Daoy (cell line): ENCODE measurements at regions not wholly inside any gene's neighbourhood (a gene's known extent, or its start where the extent isn't known, plus 50 kb on each side); places are given as distances from the start of the nearest gene placed in this dataset.

Experiments used
- DNase-seq: peaks from one replicate; pipeline ENCODE4 v3.0.0-alpha.2; 2015; ENCODE audit warnings: low read depth

GRCh38 chr16:48946686-48947370, 334.8 kb downstream of the CBLN1 start:
- no peak for DNase-seq

GRCh38 chr16:48942996-48943395, 333.0 kb upstream of the N4BP1 start:
- DNase-seq, result no peak

- DNase-seq, result no peak
Observed at GRCh38 chr16:48936811-48937210, 326.8 kb upstream of the N4BP1 start.

- no peak for DNase-seq
Observed at GRCh38 chr16:48932216-48932855, 322.4 kb upstream of the N4BP1 start.

- no peak for DNase-seq
Observed at GRCh38 chr16:48930951-48931553, 321.1 kb upstream of the N4BP1 start.

- DNase-seq, result no peak
Observed at GRCh38 chr16:48919791-48920190, 309.8 kb upstream of the N4BP1 start.

GRCh38 chr16:48918520-48919258, 308.7 kb upstream of the N4BP1 start:
- DNase-seq, result peak; percentile 12

GRCh38 chr16:48916566-48916965, 306.6 kb upstream of the N4BP1 start:
- no peak for DNase-seq

GRCh38 chr16:48914070-48914469, 304.1 kb upstream of the N4BP1 start:
- no peak for DNase-seq

GRCh38 chr16:48913384-48913783, 303.4 kb upstream of the N4BP1 start:
- no peak for DNase-seq

GRCh38 chr16:48912360-48912759, 302.4 kb upstream of the N4BP1 start:
- DNase-seq, result peak; percentile 8

GRCh38 chr16:48911700-48912099, 301.7 kb upstream of the N4BP1 start:
- DNase-seq, result no peak

GRCh38 chr16:48910214-48910613, 300.2 kb upstream of the N4BP1 start:
- DNase-seq, result no peak

- DNase-seq, result no peak
Observed at GRCh38 chr16:48909231-48909630, 299.3 kb upstream of the N4BP1 start.

- DNase-seq, result peak; percentile 35
Observed at GRCh38 chr16:48907906-48908634, 298.1 kb upstream of the N4BP1 start.

GRCh38 chr16:48905632-48906505, 295.9 kb upstream of the N4BP1 start:
- DNase-seq, result no peak

- DNase-seq, result no peak
Observed at GRCh38 chr16:48904333-48904732, 294.4 kb upstream of the N4BP1 start.

- DNase-seq, result no peak
Observed at GRCh38 chr16:48903039-48903438, 293.1 kb upstream of the N4BP1 start.

GRCh38 chr16:48901712-48902374, 291.9 kb upstream of the N4BP1 start:
- DNase-seq, result no peak

- no peak for DNase-seq
Observed at GRCh38 chr16:48899500-48899899, 289.5 kb upstream of the N4BP1 start.
